Stimulated activated CD8-positive, alpha-beta memory T cell treated with anti-CD3 and anti-CD28 coated beads, Interleukin-2, amount 100 ng/mL, for 1 hour (primary cell): ENCODE measurements at regions not wholly inside any gene's neighbourhood (a gene's known extent, or its start where the extent isn't known, plus 50 kb on each side); places are given as distances from the start of the nearest gene placed in this dataset.

ENCODE experiments used
- DNase-seq, 2 donors: peaks; one replicate each; pipeline ENCODE4 v3.0.0-alpha.2; 2020; ENCODE audit warnings: low read depth in 2 of 2

- no peak for DNase-seq
These were observed 52.8 kb downstream of the FAM43A start for GRCh38 chr3:194738254-194739093.

DNA sequence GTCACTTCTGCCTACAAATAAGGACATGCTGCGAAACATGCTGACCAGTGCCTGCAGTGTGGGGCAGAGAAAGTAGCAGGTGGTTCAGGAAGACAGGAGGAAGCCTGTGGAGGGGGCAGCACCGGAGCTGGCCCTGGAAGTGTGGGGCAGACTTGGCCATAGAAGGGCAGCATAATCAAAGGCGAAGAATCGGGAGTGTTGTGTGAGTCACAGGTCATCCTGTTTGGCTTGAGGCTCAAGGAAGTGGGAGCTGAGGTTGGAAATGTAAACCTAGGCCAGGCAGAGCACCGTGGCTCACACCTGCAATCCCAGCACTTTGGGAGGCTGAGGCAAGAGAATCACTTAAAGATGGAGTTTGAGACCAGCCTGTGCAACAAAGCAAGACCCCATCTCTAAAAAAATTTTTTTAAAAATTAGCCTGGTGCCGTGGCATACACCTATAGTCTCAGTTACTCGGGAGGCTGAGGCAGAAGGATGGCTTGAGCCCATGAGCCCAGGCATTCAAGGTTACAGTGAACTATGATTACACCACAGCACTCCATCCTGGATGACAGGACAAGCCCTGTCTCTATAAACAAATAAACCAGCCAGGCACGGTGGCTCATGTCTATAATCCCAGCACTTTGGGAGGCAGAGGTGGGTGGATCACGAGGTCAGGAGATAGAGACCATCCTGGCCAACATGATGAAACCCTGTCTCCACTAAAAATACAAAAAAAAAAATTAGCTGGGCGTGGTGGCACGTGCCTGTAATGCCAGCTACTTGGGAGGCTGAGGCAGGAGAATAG is 54.0 kb downstream of the FAM43A start:
- DNase-seq = no peak

GRCh38 chr3:194740859-194741491 is 55.3 kb downstream of the FAM43A start:
- DNase-seq = no peak

DNA sequence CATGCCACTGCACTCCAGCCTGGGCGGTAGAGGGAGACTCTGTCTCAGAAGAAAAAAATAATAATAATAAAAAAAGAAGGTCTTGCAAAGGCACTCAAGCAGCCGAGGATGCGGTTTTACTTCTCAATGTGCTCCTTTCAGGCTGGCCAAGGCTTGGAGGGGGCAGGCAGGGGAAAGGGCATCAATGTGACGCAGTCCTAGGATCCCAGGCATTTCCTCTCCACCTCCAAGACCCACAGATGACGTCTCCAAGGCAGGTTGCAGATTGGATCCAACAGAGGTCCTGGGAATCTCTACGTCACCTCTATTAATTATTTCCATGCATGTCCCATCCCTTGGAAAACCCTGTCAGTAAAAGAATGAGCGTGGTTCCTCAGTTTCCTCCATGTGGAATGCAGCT is 56.2 kb downstream of the FAM43A start:
- DNase-seq = no peak

DNA sequence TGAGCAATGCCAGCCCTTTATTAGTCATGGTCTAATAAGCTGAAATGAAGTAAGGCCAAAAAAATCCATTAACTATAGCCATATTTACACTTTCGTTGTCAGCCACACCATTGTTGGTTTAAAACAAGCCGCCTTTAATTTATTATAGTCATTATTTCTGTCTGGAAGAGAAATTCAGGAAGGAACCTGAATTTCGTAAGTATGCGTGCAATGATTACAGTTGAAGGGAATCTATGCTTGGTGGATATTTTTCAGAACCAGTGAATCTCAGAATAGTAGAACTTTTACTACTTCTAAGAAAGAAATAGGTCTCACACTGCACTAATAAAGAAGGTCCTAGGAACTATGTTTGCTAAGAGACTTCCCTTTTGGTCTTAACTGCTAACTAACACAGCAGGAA is 59.1 kb downstream of the FAM43A start:
- DNase-seq = no peak

DNA sequence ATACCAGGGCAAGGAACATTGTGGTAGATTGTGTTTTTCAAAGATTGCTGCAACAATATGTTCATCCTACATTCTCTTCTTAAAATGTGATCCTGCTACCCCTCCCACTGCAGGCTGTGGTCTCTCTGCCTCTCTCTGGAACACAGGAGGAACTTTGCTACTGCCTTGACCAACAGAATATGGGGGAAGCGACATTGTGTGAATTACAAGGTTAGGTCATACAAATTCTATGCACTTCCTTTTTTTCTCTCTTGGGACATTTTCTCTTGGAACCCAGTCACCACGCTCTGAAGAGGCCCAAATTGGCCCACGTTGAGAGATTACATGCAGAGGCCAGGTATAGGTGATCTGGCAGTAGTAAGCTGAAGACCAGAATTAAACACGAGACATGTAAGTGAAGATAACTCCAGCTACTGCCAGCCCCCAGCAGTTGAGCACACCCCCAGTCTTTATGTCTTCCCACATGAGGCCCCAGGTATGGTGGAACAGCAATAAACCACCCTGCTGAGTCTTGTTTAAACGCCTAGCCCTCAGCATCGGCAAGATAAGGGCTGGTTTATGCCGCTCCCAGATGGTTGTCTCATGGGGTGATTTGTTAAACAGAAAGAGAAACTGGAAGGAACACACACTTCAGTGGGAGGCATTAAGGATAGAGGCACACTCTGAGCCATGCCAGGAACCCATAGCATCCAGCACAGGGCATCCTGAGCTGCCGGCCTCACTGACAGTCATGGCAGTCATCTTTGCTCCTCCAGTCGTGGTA is 59.9 kb downstream of the FAM43A start:
- DNase-seq = no peak

DNA sequence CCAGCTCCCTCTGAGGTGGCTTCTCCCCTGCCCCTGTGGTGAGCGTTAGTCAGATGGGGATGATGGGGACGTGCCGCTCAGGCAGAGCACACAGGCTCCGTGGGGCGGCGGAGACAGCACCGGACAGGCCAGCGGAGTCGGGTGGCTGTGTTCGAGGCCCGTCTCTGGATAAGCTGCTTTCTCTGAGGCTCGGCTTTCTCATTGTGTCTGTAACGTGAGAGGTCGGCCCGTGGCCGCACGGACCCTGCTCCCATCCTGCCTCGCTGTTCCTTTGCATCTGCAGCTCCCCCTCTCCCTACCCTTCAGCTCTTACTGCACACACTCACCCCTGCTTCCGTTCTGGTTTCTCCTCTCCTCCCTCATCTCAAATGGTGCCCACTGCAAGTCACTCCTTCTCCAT is 62.5 kb downstream of the FAM43A start:
- DNase-seq = no peak

DNA sequence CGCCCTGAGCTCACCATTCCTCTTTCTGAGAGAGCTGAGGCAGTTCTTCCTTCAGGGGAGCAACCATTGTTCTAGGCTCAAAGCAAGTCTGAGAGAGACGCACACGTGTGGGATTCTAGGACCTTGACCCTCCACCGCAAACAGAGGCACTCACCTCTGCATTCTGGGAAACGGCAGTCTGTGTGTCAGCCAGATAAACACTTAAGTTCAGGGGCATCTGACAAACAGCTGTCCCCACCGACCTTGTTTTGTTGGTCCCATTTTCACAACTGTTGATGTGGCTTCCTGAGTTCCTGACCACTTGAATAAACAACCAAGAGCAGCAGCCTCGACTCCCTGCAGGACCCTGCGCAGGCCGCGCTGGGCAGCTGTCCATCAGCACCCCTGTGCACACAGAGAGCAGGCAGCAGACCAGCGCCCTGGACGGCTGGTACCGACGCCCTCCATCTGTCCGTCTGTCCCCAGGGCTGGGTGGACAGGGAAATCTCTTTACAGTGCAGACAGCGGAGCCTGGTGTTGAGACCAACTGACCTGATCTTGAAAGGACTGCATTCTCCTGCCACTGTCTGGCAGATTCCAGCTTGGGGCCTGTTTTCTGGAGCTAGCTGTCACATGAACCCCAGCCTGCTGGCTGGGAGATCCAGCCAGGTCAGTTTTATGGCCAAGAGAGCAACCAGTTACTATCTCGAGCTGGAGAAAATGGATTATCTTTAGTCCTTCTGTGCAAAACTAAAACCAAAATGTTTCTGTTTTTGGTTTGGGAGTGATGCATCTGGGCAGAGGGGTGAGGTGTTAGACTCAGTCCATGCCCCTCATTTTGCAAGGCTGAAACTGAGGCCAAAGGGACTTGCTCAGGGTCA is 64.2 kb downstream of the FAM43A start:
- no peak for DNase-seq

DNA sequence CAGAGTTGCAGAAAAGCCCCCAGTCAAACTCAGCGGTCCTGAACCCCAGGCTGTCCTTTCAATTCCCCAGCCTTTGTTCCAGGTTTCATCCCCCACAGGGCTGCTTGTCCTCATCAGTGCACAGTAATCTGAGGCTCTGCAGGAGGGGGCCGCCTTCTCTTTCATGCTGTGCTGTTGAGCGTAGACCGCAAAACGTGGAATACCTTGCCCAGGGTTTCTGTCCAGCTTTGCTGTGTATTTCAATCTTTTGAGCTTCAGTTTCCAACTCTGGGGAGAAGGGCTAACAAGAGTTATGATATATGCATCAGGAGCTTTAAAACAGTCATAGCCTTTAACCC is 64.8 kb downstream of the FAM43A start:
- no peak for DNase-seq

DNA sequence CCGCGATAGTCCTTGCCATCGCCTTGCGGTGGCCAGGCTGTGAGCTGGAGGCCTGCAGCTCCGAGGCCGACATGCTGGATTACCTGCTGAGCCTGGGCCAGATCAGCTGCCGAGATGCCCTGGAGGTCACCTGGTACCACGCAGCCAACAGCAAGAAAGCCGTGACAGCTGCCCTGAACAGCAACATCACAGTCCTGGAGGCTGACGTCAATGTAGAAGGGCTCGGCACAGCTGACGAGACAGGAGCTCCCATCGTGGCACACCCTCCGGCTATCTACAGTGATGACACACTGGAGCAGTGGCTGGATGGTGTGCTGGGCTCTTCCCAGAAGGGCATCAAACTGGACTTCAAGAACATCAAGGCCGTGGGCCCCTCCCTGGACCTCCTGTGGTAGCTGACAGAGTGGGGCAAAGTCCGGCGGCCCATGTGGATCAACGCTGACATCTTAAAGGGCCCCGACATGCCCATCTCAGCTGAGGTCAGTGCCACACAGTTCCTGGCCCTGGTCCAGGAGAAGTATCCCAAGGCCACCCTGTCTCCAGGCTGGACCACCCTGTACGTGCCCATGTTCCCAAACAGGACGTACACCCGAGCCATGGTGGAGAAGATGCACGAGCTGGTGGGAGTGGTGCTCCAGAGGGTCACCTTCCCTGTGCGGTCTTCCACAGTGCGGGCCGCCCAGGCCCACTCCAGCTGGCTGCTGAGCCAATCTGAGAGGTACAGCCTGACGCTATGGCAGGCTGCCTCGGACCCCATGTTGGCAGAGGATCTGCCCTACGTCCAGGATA is 70.2 kb downstream of the FAM43A start:
- no peak for DNase-seq

DNA sequence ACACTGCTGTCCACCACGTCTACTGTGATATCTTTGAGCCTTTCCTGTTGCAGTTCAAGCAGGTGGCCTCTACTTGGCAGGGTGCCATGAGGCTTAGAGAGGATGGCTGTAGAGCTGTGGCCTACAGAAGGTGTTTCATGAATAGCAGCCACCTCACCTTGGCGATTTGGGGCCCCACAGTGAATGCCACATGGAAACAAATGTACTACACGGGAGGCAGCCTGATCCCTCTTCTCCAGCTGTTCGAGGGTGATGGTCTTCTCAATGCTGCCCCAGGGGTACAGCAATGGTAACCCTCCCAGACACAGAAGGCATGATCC is 70.7 kb downstream of the FAM43A start:
- DNase-seq = no peak

- no peak for DNase-seq
These were observed 71.2 kb downstream of the FAM43A start for GRCh38 chr3:194756791-194757325.

- no peak for DNase-seq
These were observed 72.0 kb downstream of the FAM43A start for GRCh38 chr3:194757647-194758061.

- DNase-seq = no peak
These were observed 73.0 kb downstream of the FAM43A start for GRCh38 chr3:194758716-194759115.

- no peak for DNase-seq
These were observed 74.9 kb downstream of the FAM43A start for GRCh38 chr3:194760494-194761137.

DNA sequence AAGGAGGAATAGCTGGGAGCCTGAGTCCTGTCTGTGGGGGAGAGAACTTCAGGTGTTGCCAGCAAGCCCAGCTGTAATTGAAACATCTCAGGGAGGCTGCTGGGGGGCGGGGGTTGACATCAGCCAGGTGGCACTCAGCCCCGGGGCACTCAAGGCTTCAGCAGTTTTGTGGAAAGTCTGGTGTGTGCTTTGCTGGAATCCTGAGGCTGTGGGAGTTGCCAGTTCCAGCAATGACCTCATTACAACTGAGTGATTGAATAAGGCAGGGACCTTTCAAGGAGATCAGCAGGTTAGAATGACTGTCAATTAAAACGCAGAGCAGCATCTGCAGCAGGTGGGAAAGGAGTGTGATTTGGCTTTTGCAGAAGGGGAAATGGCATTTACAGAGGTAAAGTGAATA is 75.7 kb downstream of the FAM43A start:
- no peak for DNase-seq

DNA sequence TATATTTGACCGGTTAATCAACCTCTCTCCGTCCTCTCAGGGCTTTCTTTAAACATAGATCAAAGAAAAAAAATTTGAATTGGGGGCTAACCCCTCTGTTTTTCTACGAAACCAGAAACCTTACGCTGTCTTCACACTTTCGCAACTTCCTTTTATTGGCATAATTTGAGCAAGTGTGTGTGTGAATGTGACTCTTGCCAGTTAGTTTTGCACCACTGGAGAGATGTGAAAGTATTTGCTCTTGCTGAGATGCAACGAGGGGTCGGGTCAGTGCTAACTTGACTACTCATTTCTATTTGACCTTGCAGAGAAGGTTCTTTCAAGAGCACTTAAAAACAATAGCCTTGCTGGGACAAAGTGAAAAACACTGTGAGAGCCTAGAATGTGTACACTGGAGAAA is 81.2 kb downstream of the FAM43A start:
- DNase-seq = no peak

GRCh38 chr3:194767446-194768207 is 81.9 kb downstream of the FAM43A start:
- DNase-seq = no peak

DNA sequence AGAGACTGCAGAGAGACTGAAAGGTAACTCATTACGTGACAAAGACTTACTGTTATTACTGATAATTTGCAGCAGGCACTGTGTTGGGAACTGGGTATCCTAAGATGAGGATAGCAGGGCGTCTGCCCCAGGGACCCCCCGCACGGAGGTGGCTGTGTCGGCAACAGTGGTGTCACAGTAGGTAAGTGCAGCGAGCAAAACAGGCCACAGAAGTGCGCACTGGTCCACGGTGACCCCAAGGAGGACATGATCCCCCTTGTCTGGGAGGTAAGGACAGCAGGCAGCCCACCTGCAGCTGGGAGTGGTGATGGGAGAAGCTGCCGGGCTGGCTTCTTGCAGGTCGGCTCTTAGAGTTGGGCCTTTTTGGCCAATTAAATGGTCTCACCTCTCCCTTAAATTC is 82.9 kb downstream of the FAM43A start:
- no peak for DNase-seq
